ENCODE measurements at regions not wholly inside any gene's neighbourhood (a gene's known extent, or its start where the extent isn't known, plus 50 kb on each side); places are given as distances from the start of the nearest gene placed in this dataset.

GRCh38 chr12:115023279-115024265 is 339.6 kb upstream of the TBX3 start:
- no peaks in the 10 kb centered on the region for H3K36me3 ChIP-seq
- no peak overlapping the region for H3K4me3 ChIP-seq (ENCODE audit: low read depth in 1 of 2, low read length in 1 of 2)
- H3K27me3 ChIP-seq: no peaks in the 10 kb centered on the region
- no peak overlapping the region for H3K27ac ChIP-seq
- H3K9me3 ChIP-seq: no peaks in the 10 kb centered on the region
- TF ChIP-seq, protein P1, sequence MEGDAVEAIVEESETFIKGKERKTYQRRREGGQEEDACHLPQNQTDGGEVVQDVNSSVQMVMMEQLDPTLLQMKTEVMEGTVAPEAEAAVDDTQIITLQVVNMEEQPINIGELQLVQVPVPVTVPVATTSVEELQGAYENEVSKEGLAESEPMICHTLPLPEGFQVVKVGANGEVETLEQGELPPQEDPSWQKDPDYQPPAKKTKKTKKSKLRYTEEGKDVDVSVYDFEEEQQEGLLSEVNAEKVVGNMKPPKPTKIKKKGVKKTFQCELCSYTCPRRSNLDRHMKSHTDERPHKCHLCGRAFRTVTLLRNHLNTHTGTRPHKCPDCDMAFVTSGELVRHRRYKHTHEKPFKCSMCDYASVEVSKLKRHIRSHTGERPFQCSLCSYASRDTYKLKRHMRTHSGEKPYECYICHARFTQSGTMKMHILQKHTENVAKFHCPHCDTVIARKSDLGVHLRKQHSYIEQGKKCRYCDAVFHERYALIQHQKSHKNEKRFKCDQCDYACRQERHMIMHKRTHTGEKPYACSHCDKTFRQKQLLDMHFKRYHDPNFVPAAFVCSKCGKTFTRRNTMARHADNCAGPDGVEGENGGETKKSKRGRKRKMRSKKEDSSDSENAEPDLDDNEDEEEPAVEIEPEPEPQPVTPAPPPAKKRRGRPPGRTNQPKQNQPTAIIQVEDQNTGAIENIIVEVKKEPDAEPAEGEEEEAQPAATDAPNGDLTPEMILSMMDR (IDR thresholded peaks at IDR 0.05): no peak
- no peaks in the 10 kb centered on the region for H3K4me1 ChIP-seq (ENCODE audit: control insufficient read depth in 1 of 2, insufficient read depth in 1 of 2, low read depth in 1 of 2, low read length in 1 of 2)

DNA sequence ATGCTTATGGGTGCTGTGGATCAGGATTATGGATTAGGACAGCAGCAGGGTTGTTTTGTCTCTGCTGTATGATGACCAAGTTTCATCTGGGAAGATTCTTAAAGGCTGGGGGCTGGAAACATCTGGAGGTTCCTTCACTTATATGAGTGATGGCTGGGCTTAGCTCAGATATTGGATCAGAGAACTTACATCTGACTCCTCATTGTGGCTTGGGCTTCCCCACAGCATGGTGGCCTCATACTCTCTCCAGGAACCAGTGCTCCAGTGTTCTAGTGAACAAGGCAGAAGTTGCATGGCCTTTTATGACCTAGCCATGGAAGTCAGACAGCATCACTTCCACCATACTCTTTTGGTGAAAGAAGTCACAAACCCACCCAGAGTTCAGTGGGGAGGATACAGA is 336.1 kb upstream of the TBX3 start:
- H3K9me3 ChIP-seq: no peaks in the 10 kb centered on the region
- no peaks in the 10 kb centered on the region for H3K27me3 ChIP-seq
- no peaks in the 10 kb centered on the region for H3K4me1 ChIP-seq (ENCODE audit: control insufficient read depth in 1 of 2, insufficient read depth in 1 of 2, low read depth in 1 of 2, low read length in 1 of 2)
- no peak overlapping the region for H3K27ac ChIP-seq
- no peaks in the 10 kb centered on the region for H3K36me3 ChIP-seq
- TF ChIP-seq, protein P1 (IDR thresholded peaks at IDR 0.05): no peak
- no peak overlapping the region for H3K4me3 ChIP-seq (ENCODE audit: low read depth in 1 of 2, low read length in 1 of 2)

GRCh38 chr12:115017346-115017745 is 333.4 kb upstream of the TBX3 start:
- Histone ChIP-seq H3K4me3 (ENCODE audit: low read depth in 1 of 2, low read length in 1 of 2) (no peak overlapping the region), H3K36me3 (no peaks in the 10 kb centered on the region), H3K27ac (no peak overlapping the region), H3K9me3 (no peaks in the 10 kb centered on the region), H3K4me1 (ENCODE audit: control insufficient read depth in 1 of 2, insufficient read depth in 1 of 2, low read depth in 1 of 2, low read length in 1 of 2) (no peaks in the 10 kb centered on the region), H3K27me3 (no peaks in the 10 kb centered on the region)
- TF ChIP-seq, protein P1 (IDR thresholded peaks at IDR 0.05): no peak

DNA sequence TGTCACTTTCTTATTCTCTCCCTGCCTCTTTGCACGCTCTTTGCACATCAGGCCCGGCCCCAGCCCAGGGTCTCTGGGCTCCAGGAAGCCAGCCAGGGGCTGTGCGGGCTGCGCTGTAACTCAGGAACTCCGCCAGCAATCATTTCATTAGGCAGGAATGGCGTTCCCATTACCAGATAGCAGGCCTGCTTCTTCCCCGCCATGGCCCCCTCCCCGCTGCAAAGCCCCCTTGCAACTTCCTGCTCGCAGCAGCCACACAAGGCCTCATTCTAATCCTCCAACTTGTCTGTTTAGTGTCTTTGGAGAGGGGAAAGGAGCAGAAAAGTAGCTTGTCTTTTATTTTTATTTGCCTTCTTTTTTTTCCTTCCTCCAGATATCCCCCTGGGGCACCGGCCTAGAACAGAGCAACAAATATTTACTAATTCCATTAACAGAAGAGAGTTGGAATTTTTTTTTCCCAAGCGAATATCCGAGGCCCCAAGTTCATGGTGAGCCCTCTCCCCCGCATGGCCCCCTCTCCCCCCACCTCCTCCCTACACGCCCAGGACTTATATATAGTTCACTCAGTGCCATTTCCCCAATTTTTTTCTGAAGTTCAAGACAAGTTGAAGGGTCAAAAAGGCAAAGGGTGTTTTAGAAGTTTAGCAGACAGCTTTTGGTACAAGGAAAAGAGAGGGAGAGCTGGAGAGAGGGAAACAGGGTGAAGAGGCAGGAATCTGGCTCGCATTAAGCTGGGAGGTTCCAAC is 329.4 kb upstream of the TBX3 start:
- TF ChIP-seq, protein P1 (IDR thresholded peaks at IDR 0.05): no peak
- Histone ChIP-seq H3K9me3 (no peaks in the 10 kb centered on the region), H3K27ac (no peak overlapping the region), H3K4me1 (ENCODE audit: control insufficient read depth in 1 of 2, insufficient read depth in 1 of 2, low read depth in 1 of 2, low read length in 1 of 2) (no peaks in the 10 kb centered on the region), H3K27me3 (no peaks in the 10 kb centered on the region), H3K4me3 (ENCODE audit: low read depth in 1 of 2, low read length in 1 of 2) (no peak overlapping the region), H3K36me3 (no peaks in the 10 kb centered on the region)

GRCh38 chr12:115012861-115013235 is 328.9 kb upstream of the TBX3 start:
- H3K36me3 ChIP-seq: no peaks in the 10 kb centered on the region
- H3K4me3 ChIP-seq (ENCODE audit: low read depth in 1 of 2, low read length in 1 of 2): no peak overlapping the region
- H3K27ac ChIP-seq: no peak overlapping the region
- no peaks in the 10 kb centered on the region for H3K9me3 ChIP-seq
- no peaks in the 10 kb centered on the region for H3K27me3 ChIP-seq
- no peaks in the 10 kb centered on the region for H3K4me1 ChIP-seq (ENCODE audit: control insufficient read depth in 1 of 2, insufficient read depth in 1 of 2, low read depth in 1 of 2, low read length in 1 of 2)
- TF ChIP-seq, protein P1 (IDR thresholded peaks at IDR 0.05): no peak
